ENCODE measurements at regions not wholly inside any gene's neighbourhood (a gene's known extent, or its start where the extent isn't known, plus 50 kb on each side); places are given as distances from the start of the nearest gene placed in this dataset.

GRCh38 chr6:43946641-43947363 is 176.8 kb downstream of the VEGFA start:
- no peak for DNase-seq

- DNase-seq: no peak
Observed at GRCh38 chr6:43945768-43946080, 175.7 kb downstream of the VEGFA start.

GRCh38 chr6:43944908-43945767 is 175.1 kb downstream of the VEGFA start:
- DNase-seq: no peak

- no peak for DNase-seq
Observed at GRCh38 chr6:43943781-43944250, 173.8 kb downstream of the VEGFA start.

GRCh38 chr6:43943099-43943766 is 173.2 kb downstream of the VEGFA start:
- no peak for DNase-seq

- no peak for DNase-seq
Observed at GRCh38 chr6:43942616-43943015, 172.6 kb downstream of the VEGFA start.

GRCh38 chr6:43942011-43942442 is 172.0 kb downstream of the VEGFA start:
- no peak for DNase-seq

- no peak for DNase-seq
Observed at GRCh38 chr6:43941174-43941573, 171.2 kb downstream of the VEGFA start.

GRCh38 chr6:43940393-43941087 is 170.5 kb downstream of the VEGFA start:
- no peak for DNase-seq

GRCh38 chr6:43940071-43940392 is 170.0 kb downstream of the VEGFA start:
- no peak for DNase-seq

GRCh38 chr6:43939281-43940070 is 169.5 kb downstream of the VEGFA start:
- no peak for DNase-seq

GRCh38 chr6:43938178-43939105 is 168.4 kb downstream of the VEGFA start:
- DNase-seq: no peak

- DNase-seq: no peak
Observed at GRCh38 chr6:43937236-43938177, 167.5 kb downstream of the VEGFA start.

- no peak for DNase-seq
Observed at GRCh38 chr6:43936476-43936875, 166.5 kb downstream of the VEGFA start.

- DNase-seq: no peak
Observed at GRCh38 chr6:43935921-43936439, 166.0 kb downstream of the VEGFA start.

GRCh38 chr6:43934803-43935602 is 165.0 kb downstream of the VEGFA start:
- DNase-seq: no peak

- DNase-seq: no peak
Observed at GRCh38 chr6:43934183-43934802, 164.3 kb downstream of the VEGFA start.

- DNase-seq: no peak
Observed at GRCh38 chr6:43933148-43933885, 163.3 kb downstream of the VEGFA start.

Data from AML-193 (cell line).